ENCODE measurements at regions not wholly inside any gene's neighbourhood (a gene's known extent, or its start where the extent isn't known, plus 50 kb on each side); places are given as distances from the start of the nearest gene placed in this dataset.

DNA sequence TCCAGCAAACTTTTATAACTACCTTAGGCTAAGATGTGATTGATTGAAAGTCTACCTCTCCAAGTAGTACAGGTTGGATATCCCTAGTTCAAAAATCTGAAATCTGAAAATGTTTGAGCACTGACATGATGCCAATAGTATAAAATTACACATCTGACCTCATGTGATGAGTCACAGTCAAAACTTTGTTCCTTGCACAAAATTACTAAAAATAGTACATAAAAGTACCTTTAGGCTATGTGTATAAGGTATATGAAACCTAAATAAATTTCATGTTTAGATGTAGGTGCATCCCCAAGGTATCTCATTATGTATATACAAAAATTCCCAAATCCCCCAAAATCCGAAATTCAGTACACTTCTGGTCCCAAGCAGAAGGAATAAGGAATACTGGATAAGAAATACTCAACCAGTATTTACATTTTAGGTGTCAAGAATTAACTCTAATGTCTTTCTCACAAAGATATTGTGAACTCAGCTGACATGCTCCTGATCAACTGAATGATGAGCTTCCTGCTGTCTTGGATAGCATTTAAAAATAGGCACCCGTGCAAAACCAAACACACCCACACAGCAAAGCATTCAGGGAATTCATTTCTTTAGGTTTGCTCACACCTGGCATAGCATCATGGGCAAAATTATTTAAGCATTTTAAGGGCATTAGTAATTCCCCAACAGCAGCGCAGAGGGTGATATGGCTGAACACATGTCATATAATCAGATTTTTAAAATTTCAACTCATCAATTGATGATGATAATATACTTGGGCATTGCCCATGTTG lies 497.4 kb upstream of the MEIS1 start:
- H2BK5ac ChIP-seq (ENCODE audit: low read depth, low read length, poor library complexity, severe bottlenecking), result no peak overlapping the region
- H3K9ac ChIP-seq (ENCODE audit: low read depth, low read length), result no peak overlapping the region
- H3K4ac ChIP-seq (ENCODE audit: low read depth, low read length), result no peak overlapping the region
- no peak overlapping the region for H2AK9ac ChIP-seq (replicated peaks; ENCODE audit: low read depth, low read length, poor library complexity)
- no TSS peak for BruUV-seq (replicated peaks)
- in situ Hi-C loops (cut with MboI; ENCODE audit: low sequenced_read_pairs) (no loop called here), dilution Hi-C loops (cut with HindIII; ENCODE audit: low sequenced_read_pairs, unreplicated experiment) (no loop called here), intact Hi-C loops (cut with micrococcal nuclease) (no loop called here)
- H2BK15ac ChIP-seq (ENCODE audit: low read depth, low read length), result no peak overlapping the region
- ChIA-PET POLR2A (ENCODE audit: unreplicated experiment) (no interaction called here), CTCF (no interaction called here)
- no peak overlapping the region for H3K14ac ChIP-seq (replicated peaks; ENCODE audit: low read depth, low read length)
- no peak overlapping the region for H3K23ac ChIP-seq (ENCODE audit: low read depth, low read length)
- no peak overlapping the region for H4K5ac ChIP-seq (ENCODE audit: low read depth, low read length)
- H2BK20ac ChIP-seq (ENCODE audit: low read depth, low read length), result no peak overlapping the region
- H3K18ac ChIP-seq (ENCODE audit: low read depth, low read length), result no peak overlapping the region
- TF ChIP-seq, protein P1, sequence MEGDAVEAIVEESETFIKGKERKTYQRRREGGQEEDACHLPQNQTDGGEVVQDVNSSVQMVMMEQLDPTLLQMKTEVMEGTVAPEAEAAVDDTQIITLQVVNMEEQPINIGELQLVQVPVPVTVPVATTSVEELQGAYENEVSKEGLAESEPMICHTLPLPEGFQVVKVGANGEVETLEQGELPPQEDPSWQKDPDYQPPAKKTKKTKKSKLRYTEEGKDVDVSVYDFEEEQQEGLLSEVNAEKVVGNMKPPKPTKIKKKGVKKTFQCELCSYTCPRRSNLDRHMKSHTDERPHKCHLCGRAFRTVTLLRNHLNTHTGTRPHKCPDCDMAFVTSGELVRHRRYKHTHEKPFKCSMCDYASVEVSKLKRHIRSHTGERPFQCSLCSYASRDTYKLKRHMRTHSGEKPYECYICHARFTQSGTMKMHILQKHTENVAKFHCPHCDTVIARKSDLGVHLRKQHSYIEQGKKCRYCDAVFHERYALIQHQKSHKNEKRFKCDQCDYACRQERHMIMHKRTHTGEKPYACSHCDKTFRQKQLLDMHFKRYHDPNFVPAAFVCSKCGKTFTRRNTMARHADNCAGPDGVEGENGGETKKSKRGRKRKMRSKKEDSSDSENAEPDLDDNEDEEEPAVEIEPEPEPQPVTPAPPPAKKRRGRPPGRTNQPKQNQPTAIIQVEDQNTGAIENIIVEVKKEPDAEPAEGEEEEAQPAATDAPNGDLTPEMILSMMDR (conservative IDR thresholded peaks at IDR 0.05; ENCODE audit: low read depth, low read length), result no peak
- TF ChIP-seq FOS (IDR thresholded peaks at IDR 0.05; ENCODE audit: low read depth, low read length), result no peak
- TF ChIP-seq, protein P2, sequence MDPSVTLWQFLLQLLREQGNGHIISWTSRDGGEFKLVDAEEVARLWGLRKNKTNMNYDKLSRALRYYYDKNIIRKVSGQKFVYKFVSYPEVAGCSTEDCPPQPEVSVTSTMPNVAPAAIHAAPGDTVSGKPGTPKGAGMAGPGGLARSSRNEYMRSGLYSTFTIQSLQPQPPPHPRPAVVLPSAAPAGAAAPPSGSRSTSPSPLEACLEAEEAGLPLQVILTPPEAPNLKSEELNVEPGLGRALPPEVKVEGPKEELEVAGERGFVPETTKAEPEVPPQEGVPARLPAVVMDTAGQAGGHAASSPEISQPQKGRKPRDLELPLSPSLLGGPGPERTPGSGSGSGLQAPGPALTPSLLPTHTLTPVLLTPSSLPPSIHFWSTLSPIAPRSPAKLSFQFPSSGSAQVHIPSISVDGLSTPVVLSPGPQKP (IDR thresholded peaks at IDR 0.05; ENCODE audit: borderline replicate concordance, low read depth, low read length), result no peak
- no peak for TF ChIP-seq POLR2A (IDR thresholded peaks at IDR 0.05; ENCODE audit: low read depth, low read length)
- TF ChIP-seq RAD21 (IDR thresholded peaks at IDR 0.05; ENCODE audit: low read length), result no peak
- no peak for TF ChIP-seq BHLHE40 (IDR thresholded peaks at IDR 0.05; ENCODE audit: low read depth, low read length)
- DNase-seq (peak; percentile 17), ATAC-seq (ENCODE audit: low read depth) (no peak)
- H4K91ac ChIP-seq (ENCODE audit: insufficient read depth, low read depth, low read length), result no peak overlapping the region
- no peak overlapping the region for H2AK5ac ChIP-seq (ENCODE audit: low read depth, low read length)
- no peaks in the 10 kb centered on the region for H3K4me1 ChIP-seq (ENCODE audit: control insufficient read depth, insufficient read depth, low read length)
- H2AFZ ChIP-seq (replicated peaks; ENCODE audit: low read length, poor library complexity), result no peak overlapping the region
- H3K36me3 ChIP-seq (ENCODE audit: control insufficient read depth, insufficient read depth, low read length), result no peaks in the 10 kb centered on the region
- H2BK120ac ChIP-seq (ENCODE audit: low read depth, low read length), result no peak overlapping the region
- H3K56ac ChIP-seq (ENCODE audit: extremely low read depth, insufficient read depth, low read length), result no peak overlapping the region
- no peak overlapping the region for H3K4me3 ChIP-seq (ENCODE audit: insufficient read depth, low read depth, low read length)
- no peak overlapping the region for H4K8ac ChIP-seq (ENCODE audit: low read depth in 2 of 2, low read length in 2 of 2)
- no peaks in the 10 kb centered on the region for H4K20me1 ChIP-seq (ENCODE audit: insufficient read depth, low read length)
- no CpG with 5 or more reads among the region's 3 CpGs for WGBS, 2 experiments (ENCODE audit: extremely low coverage in 2 of 2, insufficient read length in 1 of 2)
- no peak overlapping the region for H3K4me2 ChIP-seq (ENCODE audit: low read depth, low read length)
- H3K27ac ChIP-seq (ENCODE audit: insufficient read depth, low read length), result no peak overlapping the region
- H3K79me1 ChIP-seq (ENCODE audit: low read depth in 1 of 2, low read length in 2 of 2), result no peaks in the 10 kb centered on the region
- no peaks in the 10 kb centered on the region; the same call in 1 of the 2 replicates for H3K27me3 ChIP-seq (ENCODE audit: control insufficient read depth, insufficient read depth, low read length)
- H3K9me3 ChIP-seq (ENCODE audit: control insufficient read depth, insufficient read depth, low read length), result no peaks in the 10 kb centered on the region
- H3K9me1 ChIP-seq (ENCODE audit: insufficient read depth, low read length), result no peaks in the 10 kb centered on the region

Data from IMR-90 (cell line).